DOHH2 (cell line): ENCODE measurements at regions not wholly inside any gene's neighbourhood (a gene's known extent, or its start where the extent isn't known, plus 50 kb on each side); places are given as distances from the start of the nearest gene placed in this dataset.

Source experiments
- CTCF ChIP-seq: fragments of 200-600 bp; sonication (generic); IDR thresholded peaks from one replicate; pipeline ENCODE4 v1.5.1; 2014; ENCODE audit warnings: antibody characterized with exemption, mild to moderate bottlenecking, low read depth, low read length; ENCODE audit not compliant: poor library complexity, severe bottlenecking
- EZH2phosphoT487 ChIP-seq: fragments of 200-600 bp; sonication (generic); IDR thresholded peaks from 2 replicates; pipeline ENCODE4 v1.6.1; 2017; ENCODE audit warnings: borderline replicate concordance, mild to moderate bottlenecking, antibody characterized with exemption, low read length, moderate library complexity, mixed read lengths

DNA sequence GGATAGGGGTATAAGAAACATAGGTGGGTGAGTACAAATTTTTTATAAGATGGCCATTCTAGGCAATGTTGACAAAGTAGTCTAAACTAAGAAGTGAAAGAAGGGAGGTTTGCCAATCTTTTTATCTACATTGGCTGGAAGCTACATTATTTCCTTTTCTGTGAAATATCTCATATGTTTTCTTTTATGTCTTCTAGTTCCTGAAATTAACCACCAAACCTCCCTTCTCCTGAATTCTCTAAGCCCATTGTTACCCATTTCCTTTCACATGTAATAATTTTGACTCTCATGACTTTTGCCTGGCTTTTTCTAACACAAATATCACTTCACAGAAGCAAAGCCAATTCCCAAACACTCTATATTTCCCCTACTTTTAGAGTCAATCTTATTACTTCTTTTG, 496.2 kb upstream of the JAG1 start:
- no peak for TF ChIP-seq CTCF
- TF ChIP-seq EZH2phosphoT487: no peak
